ENCODE measurements at regions not wholly inside any gene's neighbourhood (a gene's known extent, or its start where the extent isn't known, plus 50 kb on each side); places are given as distances from the start of the nearest gene placed in this dataset.
A peak's percentile ranks its signal among the peaks of the same experiment; 100 is the strongest.

DNA sequence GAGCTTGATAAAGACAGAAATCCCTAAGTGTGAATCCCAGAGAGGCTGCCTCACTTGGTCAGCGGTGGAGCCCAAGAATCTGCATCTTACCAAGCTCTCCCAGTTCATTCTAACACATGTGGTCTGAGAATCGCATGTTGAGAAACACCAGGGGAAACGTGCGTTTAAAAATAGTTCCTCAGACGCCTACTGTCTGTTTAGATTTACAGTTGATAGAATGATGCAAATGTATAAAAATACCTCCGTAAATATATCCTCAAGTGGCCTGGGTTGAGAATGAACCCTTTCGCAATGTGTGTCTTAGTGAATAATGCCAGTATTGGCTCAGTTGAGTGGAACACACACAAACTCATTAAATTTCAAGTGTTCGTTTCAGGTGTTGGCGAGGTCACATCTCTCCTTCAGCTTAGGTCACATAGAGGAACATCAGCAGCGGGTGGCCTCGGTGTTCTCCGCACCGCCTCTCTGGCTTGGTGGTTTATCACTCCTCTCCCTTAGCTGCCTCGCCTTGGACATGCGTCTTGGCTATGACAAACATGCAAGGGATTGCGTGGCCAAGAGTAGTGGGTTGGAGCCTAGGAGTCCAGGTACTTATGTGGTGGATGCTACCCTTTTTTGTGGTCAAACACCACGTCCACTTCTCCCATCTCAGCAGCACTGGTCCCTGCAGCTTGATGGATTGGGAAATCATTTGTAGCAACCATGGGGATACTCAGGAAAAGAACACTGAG lies 117.6 kb upstream of the SPATA13 start:
- no peak overlapping the region for H3K4me3 ChIP-seq (ENCODE audit: low read depth in 1 of 2, low read length in 2 of 2)
- H3K36me3 ChIP-seq (ENCODE audit: control insufficient read depth in 1 of 2, insufficient read depth in 2 of 2, low read length in 2 of 2), result no peaks in the 10 kb centered on the region
- H3K27me3 ChIP-seq (ENCODE audit: control insufficient read depth in 1 of 2, insufficient read depth in 2 of 2, low read length in 2 of 2), result no peaks in the 10 kb centered on the region
- peaks cover 12% of the 10 kb centered on the region in 2 donors for H3K9me3 ChIP-seq (ENCODE audit: control insufficient read depth in 1 of 2, low read length in 2 of 2)
- H3K9ac ChIP-seq (ENCODE audit: low read depth in 1 of 2, low read length in 2 of 2), result no peak overlapping the region
- no peak overlapping the region for H3K27ac ChIP-seq (ENCODE audit: low read depth, low read length)
- H3K4me1 ChIP-seq (ENCODE audit: control insufficient read depth in 1 of 2, insufficient read depth in 2 of 2, low read length in 2 of 2), result peaks cover 7 to 10% of the 10 kb centered on the region in 2 donors

DNA sequence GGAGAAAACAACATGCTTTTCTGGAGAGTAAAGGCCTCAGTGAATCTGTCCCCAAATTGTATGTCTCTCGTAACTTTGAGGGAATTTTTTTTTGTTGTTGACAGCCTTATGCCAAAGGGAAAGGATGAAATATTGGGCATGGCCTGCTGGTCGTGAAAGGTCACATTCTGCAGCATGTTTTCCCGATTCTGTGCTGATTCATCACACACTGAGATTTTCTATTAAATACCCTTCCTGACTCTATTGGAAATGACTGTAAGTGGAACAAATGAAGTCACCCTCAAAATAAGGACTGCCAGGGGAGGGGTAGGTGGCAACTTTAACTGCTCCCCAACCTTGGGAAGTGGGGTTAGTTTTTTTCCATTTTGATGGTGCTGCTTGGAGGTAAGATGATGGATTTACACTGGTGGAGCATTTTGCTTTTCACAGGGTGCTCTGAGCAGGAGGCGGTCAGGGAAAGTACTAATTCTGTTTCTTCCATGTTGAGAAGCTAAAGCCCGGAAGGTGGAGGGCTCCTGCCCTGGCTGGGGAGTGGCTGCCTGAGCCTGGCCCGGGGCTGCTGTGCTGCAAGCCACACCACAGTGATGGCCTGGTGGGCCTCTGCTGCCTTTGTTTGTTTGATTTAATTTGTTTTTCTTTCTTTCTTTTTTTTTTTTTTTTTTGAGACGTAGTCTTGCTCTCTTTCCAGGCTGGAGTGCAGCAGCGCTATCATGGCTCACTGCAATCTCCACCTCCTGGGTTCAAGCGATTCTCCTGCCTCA lies 116.8 kb upstream of the SPATA13 start:
- H3K27me3 ChIP-seq (ENCODE audit: control insufficient read depth in 1 of 2, insufficient read depth in 2 of 2, low read length in 2 of 2), result no peaks in the 10 kb centered on the region
- peaks cover 1 to 5% of the 10 kb centered on the region in 2 donors for H3K4me1 ChIP-seq (ENCODE audit: control insufficient read depth in 1 of 2, insufficient read depth in 2 of 2, low read length in 2 of 2)
- no peak overlapping the region for H3K27ac ChIP-seq (ENCODE audit: low read depth, low read length)
- H3K9ac ChIP-seq (ENCODE audit: low read depth in 1 of 2, low read length in 2 of 2), result no peak overlapping the region
- H3K4me3 ChIP-seq (ENCODE audit: low read depth in 1 of 2, low read length in 2 of 2), result no peak overlapping the region
- H3K9me3 ChIP-seq (ENCODE audit: control insufficient read depth in 1 of 2, low read length in 2 of 2), result peaks cover 12 to 13% of the 10 kb centered on the region in 2 donors
- no peaks in the 10 kb centered on the region for H3K36me3 ChIP-seq (ENCODE audit: control insufficient read depth in 1 of 2, insufficient read depth in 2 of 2, low read length in 2 of 2)

DNA sequence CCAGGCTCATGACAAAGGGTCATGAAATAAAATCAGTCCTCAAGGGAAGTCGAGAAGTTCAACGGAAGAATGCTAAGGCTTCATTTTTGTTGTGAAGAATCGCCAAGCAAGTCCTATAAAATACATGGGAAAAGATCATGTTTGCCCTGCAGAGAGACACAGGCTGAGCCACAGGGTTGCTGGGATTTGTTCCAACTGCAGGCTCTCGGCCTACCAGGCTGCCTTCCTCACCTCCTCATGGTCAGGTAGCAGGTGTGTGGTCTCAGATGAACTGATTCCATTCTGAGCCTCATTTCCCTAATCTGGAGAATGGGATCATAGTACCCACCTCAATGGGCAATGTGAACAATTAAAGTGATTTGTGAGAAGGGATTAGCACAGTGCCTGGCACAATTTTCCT lies 114.9 kb upstream of the SPATA13 start:
- Histone ChIP-seq H3K36me3 (ENCODE audit: control insufficient read depth in 1 of 2, insufficient read depth in 2 of 2, low read length in 2 of 2) (no peaks in the 10 kb centered on the region), H3K4me3 (ENCODE audit: low read depth in 1 of 2, low read length in 2 of 2) (no peak overlapping the region), H3K4me1 (ENCODE audit: control insufficient read depth in 1 of 2, insufficient read depth in 2 of 2, low read length in 2 of 2) (peaks cover 2% of the 10 kb centered on the region in 2 donors), H3K9me3 (ENCODE audit: control insufficient read depth in 1 of 2, low read length in 2 of 2) (peaks cover 12 to 13% of the 10 kb centered on the region in 2 donors), H3K9ac (ENCODE audit: low read depth in 1 of 2, low read length in 2 of 2) (no peak overlapping the region), H3K27ac (ENCODE audit: low read depth, low read length) (no peak overlapping the region), H3K27me3 (ENCODE audit: control insufficient read depth in 1 of 2, insufficient read depth in 2 of 2, low read length in 2 of 2) (no peaks in the 10 kb centered on the region)

DNA sequence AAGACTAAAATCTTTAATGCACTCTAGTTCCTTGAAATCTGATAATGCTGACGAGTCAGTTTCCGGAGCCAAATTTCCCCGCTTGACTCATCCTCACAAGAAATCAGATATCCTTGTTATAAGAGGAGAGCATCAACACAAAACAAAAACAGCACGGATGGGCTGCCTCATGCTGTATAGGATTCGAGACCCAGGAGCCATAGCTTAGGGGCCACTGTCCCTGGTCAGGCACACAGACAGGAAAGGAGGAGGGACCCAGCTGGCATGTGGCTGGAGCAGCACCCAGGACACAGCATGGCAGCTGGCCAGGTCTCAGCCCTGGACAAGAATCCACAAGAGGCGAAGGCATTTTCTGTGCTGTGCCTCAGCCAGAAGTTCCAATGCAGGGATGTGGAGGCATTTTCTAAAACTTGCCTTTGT lies 110.2 kb upstream of the SPATA13 start:
- H3K9ac ChIP-seq (ENCODE audit: low read depth in 1 of 2, low read length in 2 of 2), result no peak overlapping the region
- H3K36me3 ChIP-seq (ENCODE audit: control insufficient read depth in 1 of 2, insufficient read depth in 2 of 2, low read length in 2 of 2), result no peaks in the 10 kb centered on the region
- peaks cover 12 to 13% of the 10 kb centered on the region in 2 donors for H3K9me3 ChIP-seq (ENCODE audit: control insufficient read depth in 1 of 2, low read length in 2 of 2)
- H3K27ac ChIP-seq (ENCODE audit: low read depth, low read length), result peak overlapping the region; percentile 50
- peaks cover 13 to 14% of the 10 kb centered on the region in 2 donors for H3K4me1 ChIP-seq (ENCODE audit: control insufficient read depth in 1 of 2, insufficient read depth in 2 of 2, low read length in 2 of 2)
- no peak overlapping the region for H3K4me3 ChIP-seq (ENCODE audit: low read depth in 1 of 2, low read length in 2 of 2)
- H3K27me3 ChIP-seq (ENCODE audit: control insufficient read depth in 1 of 2, insufficient read depth in 2 of 2, low read length in 2 of 2), result no peaks in the 10 kb centered on the region

DNA sequence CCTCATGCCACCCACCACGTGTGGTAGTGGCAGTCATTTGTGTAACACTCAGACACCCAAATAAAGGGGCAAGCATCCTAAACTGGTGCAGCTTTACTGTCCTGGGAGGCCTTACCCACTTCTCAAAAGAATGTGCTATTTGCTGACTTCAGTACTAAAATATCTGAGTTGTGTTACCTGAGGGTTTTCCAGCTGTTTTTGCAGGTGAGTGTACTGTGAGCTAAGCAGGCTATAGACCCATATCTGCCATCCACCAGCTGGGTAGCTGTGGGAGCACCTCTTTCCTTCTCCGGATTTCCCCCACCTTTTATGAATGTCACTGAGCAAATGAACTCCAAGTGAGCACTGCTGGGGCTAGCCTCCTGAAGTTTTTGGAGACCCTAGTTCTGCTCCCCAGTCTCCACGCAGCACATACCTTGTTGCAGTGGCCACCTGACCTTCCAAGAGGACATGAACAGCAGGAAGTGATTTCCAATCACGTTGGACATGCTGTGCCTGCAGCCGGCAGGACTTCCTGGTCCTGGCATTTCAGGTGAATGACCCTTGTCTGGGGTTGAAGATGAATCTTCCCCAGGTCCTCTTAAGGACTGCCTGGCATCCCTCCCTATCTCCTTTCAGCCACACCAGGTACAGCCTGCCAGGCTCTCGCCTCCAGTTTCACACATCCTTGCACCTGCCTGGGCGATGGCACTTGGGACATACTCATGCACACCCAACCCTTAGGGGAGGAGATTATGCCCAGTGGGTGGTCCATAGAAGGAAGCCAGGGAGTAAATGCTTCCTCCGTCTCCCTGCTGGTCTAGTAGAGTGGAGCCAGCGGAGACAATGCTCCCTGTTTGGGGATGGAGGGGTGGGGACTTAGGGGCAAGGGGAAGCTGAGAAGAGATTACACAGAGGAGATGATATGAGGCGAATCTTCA lies 109.5 kb upstream of the SPATA13 start:
- Histone ChIP-seq H3K27me3 (ENCODE audit: control insufficient read depth in 1 of 2, insufficient read depth in 2 of 2, low read length in 2 of 2) (no peaks in the 10 kb centered on the region), H3K36me3 (ENCODE audit: control insufficient read depth in 1 of 2, insufficient read depth in 2 of 2, low read length in 2 of 2) (no peaks in the 10 kb centered on the region), H3K4me1 (ENCODE audit: control insufficient read depth in 1 of 2, insufficient read depth in 2 of 2, low read length in 2 of 2) (peaks cover 13 to 14% of the 10 kb centered on the region in 2 donors), H3K27ac (ENCODE audit: low read depth, low read length) (peak overlapping the region; percentile 50), H3K9me3 (ENCODE audit: control insufficient read depth in 1 of 2, low read length in 2 of 2) (peaks cover 12 to 13% of the 10 kb centered on the region in 2 donors), H3K4me3 (ENCODE audit: low read depth in 1 of 2, low read length in 2 of 2) (no peak overlapping the region), H3K9ac (ENCODE audit: low read depth in 1 of 2, low read length in 2 of 2) (no peak overlapping the region)

DNA sequence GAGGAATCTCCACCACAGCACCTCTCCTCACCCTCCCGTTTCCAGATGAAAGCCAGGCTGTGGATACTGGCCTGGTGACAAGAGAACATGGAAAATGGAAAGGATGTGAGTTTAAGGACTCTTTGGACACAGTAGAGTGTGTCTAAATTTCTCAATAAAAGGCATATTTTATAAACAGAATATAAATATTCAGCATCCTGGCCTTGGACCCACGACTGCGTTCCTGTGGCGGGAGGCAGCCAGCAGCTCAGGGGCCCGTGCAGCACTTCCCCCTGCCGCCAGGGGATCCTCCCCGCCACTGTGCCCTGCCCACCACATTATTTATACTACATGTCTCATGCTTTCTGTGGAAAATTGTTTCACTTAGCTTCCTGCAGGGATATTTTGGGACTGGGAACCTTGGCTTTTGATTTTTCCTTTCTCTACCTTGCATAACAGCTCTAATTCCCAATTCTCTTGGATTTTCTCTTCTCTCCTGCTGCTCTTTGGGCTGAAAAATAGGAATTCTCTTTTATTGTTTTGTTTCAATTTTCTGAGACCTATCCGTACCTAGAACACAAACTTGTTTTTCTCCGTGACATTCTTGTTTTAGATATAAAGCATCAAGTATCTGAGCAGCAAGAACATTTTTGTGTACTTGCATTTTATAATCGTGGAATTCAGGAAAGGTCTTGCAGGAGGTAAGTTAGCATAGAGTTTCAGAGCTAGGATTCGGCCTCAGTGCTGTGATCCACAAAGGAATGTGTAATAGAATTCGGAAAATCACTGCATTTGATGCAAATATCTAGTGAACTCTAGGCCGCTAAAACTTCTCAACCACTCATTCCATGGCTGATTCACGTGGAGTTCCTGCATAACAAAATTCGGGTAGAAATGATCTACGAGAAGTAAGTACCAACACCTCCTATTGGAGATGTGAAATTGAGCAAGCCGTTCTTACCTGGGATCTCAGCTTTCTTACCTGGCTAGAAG lies 107.7 kb upstream of the SPATA13 start:
- no peak overlapping the region for H3K4me3 ChIP-seq (ENCODE audit: low read depth in 1 of 2, low read length in 2 of 2)
- H3K9ac ChIP-seq (ENCODE audit: low read depth in 1 of 2, low read length in 2 of 2), result no peak overlapping the region
- H3K4me1 ChIP-seq (ENCODE audit: control insufficient read depth in 1 of 2, insufficient read depth in 2 of 2, low read length in 2 of 2), result peaks cover 13 to 14% of the 10 kb centered on the region in 2 donors
- no peaks in the 10 kb centered on the region for H3K27me3 ChIP-seq (ENCODE audit: control insufficient read depth in 1 of 2, insufficient read depth in 2 of 2, low read length in 2 of 2)
- H3K9me3 ChIP-seq (ENCODE audit: control insufficient read depth in 1 of 2, low read length in 2 of 2), result peaks cover 0 to 1% of the 10 kb centered on the region in 2 donors
- H3K27ac ChIP-seq (ENCODE audit: low read depth, low read length), result no peak overlapping the region
- no peaks in the 10 kb centered on the region for H3K36me3 ChIP-seq (ENCODE audit: control insufficient read depth in 1 of 2, insufficient read depth in 2 of 2, low read length in 2 of 2)

DNA sequence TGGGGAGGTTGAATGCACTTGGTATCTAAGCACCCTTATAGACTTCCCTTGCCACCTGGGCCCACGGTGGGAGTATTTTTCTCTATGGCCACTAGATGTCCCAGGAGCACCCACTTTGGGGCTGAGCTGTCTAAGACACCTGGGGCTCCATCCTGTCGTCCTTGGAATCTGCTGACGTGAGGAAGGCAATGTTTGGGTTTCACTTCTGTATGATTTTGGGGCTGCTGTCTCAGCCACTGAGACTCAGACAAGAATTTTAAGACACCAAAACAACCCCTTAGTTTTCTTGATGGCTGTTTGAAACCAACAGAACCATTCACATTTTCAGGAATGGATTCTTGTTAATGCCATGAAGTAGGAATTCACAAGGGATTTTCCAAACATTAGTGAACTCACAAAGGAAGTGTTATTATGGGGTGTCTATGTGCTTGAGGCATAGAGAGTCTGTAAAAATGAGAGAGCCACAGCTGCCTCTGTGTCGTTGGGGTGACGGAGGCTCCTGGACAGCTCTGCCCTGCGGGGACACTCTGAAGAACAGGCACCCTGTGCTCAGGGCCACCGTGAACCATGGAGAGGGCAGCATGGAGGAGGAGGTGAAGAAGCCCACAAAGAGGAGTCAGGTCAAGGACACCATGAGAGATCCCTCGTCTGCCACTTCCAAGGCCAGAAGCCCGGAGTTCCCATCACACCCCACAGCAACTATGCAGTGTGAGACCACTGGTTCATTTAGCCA lies 106.8 kb upstream of the SPATA13 start:
- no peak overlapping the region for H3K27ac ChIP-seq (ENCODE audit: low read depth, low read length)
- H3K9ac ChIP-seq (ENCODE audit: low read depth in 1 of 2, low read length in 2 of 2), result no peak overlapping the region
- no peak overlapping the region for H3K4me3 ChIP-seq (ENCODE audit: low read depth in 1 of 2, low read length in 2 of 2)
- H3K36me3 ChIP-seq (ENCODE audit: control insufficient read depth in 1 of 2, insufficient read depth in 2 of 2, low read length in 2 of 2), result no peaks in the 10 kb centered on the region
- H3K9me3 ChIP-seq (ENCODE audit: control insufficient read depth in 1 of 2, low read length in 2 of 2), result no peaks in the 10 kb centered on the region
- H3K27me3 ChIP-seq (ENCODE audit: control insufficient read depth in 1 of 2, insufficient read depth in 2 of 2, low read length in 2 of 2), result no peaks in the 10 kb centered on the region
- H3K4me1 ChIP-seq (ENCODE audit: control insufficient read depth in 1 of 2, insufficient read depth in 2 of 2, low read length in 2 of 2), result peaks cover 13 to 14% of the 10 kb centered on the region in 2 donors

DNA sequence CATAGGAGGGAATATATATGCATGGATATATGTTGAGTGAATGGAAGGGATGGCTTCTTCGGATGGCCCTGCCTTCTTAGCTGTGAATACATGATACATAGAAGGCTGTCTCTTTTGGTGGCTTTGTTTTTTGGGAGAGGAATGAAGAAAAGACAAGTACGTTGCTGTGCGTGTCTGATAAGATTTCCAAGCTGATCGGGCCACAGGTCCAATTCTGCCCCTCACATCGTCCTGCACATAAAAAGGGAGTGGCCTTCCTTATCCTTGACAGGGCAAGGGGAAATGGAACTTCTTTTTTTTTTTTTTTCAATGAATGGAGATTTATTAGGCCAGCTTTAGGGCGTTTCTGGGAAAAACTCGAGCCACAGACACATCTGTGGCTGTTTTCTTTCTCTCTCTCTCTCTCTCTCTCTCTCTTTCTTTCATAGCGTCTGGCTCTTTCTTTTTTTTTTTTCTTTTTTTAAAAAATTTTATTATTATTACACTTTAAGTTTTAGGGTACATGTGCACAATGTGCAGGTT lies 103.8 kb upstream of the SPATA13 start:
- Histone ChIP-seq H3K4me1 (ENCODE audit: control insufficient read depth in 1 of 2, insufficient read depth in 2 of 2, low read length in 2 of 2) (peaks cover 4 to 9% of the 10 kb centered on the region in 2 donors), H3K9me3 (ENCODE audit: control insufficient read depth in 1 of 2, low read length in 2 of 2) (no peaks in the 10 kb centered on the region), H3K27me3 (ENCODE audit: control insufficient read depth in 1 of 2, insufficient read depth in 2 of 2, low read length in 2 of 2) (no peaks in the 10 kb centered on the region), H3K9ac (ENCODE audit: low read depth in 1 of 2, low read length in 2 of 2) (no peak overlapping the region), H3K36me3 (ENCODE audit: control insufficient read depth in 1 of 2, insufficient read depth in 2 of 2, low read length in 2 of 2) (no peaks in the 10 kb centered on the region), H3K4me3 (ENCODE audit: low read depth in 1 of 2, low read length in 2 of 2) (no peak overlapping the region), H3K27ac (ENCODE audit: low read depth, low read length) (no peak overlapping the region)
